COLO668 (cell line): ENCODE measurements at regions not wholly inside any gene's neighbourhood (a gene's known extent, or its start where the extent isn't known, plus 50 kb on each side); places are given as distances from the start of the nearest gene placed in this dataset.
"Not testable (repeated sequence)": the region's sequence is repeated elsewhere in the genome, so short reads cannot be mapped to it uniquely, and the experiment has no call there.

Experiments used
- DNase-seq: peaks from one replicate; lab custom pipeline; 2025; ENCODE audit not compliant: unreplicated experiment; lab: John Stamatoyannopoulos, UW

DNA sequence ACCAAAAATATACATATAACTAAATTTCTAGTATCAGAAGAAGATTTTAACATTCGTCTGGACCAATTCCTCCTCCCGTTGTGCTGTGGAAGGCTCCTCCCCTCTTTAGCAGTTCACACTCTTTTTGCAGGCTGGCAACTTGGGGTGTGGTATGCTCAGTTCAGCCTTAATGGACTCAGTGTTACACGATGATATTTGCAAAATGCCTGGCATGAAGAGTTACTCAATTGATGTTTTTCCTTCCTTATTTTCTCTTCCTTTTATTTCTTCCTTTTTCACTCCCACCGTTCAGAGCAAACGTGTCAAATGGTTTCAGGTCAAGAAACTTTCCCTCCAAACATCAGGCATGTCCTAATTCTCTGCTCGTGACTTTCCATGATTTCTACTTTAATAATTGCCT is 248.3 kb downstream of the PHF14 start:
- DNase-seq: no peak

DNA sequence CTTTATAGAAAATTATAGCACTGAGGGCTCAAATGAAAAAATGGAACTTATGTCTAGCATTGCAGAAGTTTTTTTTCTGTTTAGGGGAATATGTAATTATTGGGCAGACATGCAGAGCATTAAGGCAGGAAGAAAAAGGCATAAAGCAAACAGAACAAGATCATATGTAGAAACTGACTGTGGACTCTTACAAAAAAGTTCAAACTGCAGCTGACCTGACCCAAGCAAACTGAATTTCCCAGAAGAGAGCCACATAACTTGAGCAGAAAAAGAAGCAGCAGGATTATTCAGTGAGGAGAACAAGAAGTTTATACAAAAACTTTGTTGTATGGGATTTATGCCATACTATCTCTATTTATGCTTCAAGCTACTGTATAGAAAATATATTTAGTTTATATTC is 250.9 kb downstream of the PHF14 start:
- no peak for DNase-seq

DNA sequence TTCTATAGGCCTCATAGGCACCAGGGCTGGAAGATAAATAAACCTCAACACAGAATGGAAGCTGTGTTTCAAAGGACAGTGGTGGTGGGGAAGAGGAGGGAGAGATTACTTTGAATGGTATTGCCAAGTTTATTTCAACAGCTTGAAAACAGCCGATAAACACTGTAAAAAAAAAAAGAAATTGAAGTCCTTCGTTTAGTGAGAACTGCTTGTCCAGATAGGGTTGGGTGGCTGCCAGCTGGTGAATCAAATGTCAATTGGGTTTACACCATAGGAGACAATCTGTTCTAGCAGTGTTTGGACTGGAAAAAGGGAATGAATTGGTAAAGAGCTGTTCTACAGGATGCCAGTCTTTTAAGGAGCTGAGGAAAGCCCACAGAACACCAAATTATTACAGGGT is 254.8 kb downstream of the PHF14 start:
- DNase-seq: no peak

DNA sequence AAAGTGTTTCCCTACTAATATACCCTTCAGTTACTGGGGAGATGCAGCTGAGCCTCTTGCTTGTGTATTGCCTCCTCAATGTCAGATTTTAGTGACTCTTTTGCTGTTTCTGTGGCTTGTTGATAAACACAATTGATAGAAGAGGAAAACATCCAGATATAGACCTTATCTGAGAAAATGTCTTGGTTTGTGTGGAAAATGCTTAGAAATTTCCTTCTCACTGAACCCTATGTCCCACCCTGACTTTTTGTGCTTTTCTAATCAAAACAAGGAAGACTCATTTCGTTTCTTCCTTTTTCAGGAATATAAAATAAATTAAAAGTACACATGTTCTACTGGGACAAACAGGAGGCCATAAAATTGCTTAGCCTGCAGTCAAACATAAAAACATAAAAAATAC is 257.5 kb downstream of the PHF14 start:
- no peak for DNase-seq

DNA sequence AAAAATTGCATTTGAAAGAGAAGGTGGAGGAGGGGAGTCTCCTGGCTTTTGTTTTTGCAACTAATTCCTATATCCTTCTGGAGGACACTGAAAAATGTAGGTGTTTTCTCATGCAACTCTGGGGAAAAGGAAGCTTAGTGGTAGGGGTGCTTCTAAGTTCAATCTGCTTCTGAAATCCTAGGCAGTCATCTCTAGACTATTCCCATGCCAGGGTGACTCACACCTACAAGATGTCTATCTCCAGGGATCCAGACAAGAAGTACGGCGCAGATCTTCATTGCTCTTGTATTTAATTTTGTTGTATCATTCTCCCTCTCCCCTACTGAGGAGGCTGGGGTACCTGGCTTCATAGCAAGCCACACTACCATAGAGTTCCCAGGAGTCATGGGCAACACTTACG is 258.8 kb downstream of the PHF14 start:
- DNase-seq: no peak

DNA sequence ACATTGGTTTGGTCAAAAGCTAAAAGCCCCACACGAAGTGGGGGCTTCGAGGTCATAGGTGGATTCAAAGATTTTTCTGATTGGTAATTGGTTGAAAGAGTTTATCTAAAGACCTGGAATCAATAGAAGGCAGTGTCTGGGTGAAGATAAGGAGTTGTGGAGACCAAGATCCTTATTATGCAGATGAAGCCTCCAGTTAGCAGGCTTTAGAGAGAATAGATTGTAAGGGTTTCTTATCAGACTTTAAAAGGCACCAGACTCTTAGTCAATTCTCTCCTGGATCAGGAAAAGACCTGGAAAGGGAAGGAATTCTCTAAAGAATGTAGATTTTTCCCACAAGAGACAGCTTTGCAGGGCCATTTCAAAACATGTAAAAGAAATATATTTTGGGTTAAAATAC is 260.2 kb downstream of the PHF14 start:
- no peak for DNase-seq

GRCh38 chr7:11235491-11235890 is 261.8 kb downstream of the PHF14 start:
- DNase-seq: no peak

DNA sequence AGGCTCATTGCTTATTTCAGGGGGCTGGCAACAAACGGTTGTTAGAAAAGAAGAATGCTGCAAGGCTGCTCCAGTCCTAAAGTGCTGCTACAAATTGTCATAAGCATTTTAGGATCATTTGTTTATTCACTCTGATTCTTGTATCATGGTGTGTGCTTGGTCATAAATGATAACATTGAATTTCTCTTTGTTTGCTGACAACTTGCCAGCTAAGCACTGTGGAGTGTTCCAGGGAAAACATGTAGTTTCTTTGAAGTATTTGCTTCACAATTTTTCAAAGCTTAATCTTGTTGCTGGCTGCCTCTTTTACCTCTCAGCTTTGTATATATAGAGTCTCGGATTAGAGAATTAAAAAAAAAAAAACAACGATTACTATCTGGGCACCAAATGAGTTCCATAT is 263.0 kb downstream of the PHF14 start:
- no peak for DNase-seq

- DNase-seq: peak; percentile 16
Measured at GRCh38 chr7:11237742-11238141, 264.1 kb downstream of the PHF14 start.

DNA sequence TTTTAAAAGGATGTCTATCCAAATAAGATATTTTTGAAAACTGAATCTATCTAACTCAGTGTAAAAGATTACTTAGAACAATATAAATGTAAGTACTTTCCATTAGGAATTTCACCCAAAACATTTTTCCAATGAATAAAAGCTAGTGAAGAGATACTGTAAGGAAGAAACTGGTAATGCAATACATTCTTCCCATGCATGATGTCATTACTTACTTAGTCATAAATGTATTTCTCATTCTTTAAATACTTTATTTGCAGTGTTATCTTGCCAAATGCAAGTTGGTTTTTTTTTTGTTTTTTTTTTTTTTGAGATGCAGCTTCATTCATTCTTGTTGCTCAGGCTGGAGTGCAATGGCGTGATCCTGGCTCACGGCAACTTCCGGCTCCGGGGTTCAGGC is 265.6 kb downstream of the PHF14 start:
- no peak for DNase-seq

DNA sequence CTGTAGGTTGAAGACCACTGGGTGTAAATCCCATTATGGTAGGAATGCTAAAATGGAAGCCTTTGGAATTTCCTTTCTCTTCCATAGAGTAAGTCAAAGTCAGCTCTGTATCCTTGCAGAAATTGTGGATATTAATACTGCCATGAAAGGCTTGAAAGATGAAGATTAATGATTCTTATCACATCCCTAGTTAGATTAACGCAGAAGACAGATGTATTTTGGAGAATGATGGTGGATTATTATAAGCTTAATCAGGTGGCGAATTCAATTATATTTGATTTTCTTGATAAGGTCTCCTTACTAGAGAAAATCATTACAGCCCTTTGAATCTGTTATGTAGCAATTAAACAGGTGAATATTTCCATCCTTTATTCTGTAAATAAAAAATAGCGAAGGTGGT is 270.1 kb downstream of the PHF14 start:
- DNase-seq: no peak

GRCh38 chr7:11244149-11244548 is 270.5 kb downstream of the PHF14 start:
- DNase-seq: no peak

- no peak for DNase-seq
Measured at GRCh38 chr7:11247545-11247944, 273.9 kb downstream of the PHF14 start.

DNA sequence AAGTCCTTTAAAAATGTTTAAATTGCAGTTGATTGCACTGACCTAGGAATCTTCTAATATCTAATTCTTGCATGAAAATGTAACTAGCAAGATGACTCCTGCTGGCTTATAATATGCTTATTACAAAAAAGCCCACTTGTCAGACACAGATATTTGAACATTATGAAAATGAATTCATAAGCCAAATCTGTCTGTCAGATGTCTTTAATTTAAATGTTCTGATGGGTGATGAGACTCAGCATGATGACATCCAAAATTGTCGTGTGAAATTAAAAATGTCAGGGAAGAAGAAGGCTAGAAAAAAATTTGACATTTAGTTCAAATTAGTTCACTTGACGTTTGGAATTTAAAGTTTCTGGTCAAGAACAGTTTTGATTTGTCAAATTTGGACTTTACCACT is 277.8 kb downstream of the PHF14 start:
- DNase-seq: no peak

DNA sequence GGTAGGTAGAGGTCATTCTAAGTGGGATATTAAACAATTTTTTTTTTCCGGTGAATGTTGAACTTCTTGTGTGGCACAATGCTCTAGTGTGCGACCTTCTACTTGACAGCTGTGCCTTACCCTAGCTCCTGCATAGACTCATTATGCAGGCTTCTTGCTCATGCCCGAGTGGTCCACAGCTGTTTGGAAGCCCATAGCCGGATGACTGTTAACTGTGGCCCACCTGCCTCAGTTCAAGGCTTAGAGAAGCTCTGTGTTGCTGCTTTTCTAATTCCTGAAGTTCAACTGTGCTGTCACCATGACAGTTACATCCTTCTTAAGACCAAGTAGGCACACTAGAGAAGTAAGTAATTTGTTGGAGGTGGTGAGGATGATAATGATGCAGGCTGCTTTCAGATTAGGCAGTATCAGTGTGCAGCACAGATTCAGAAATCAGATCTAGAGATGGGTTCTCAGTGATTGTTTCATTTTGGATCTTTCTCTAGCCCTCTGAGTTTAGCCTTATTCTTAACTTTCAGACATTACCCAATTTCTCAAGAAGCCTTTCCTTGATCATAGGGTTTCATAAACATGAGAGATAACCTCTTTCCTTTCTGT is 278.4 kb downstream of the PHF14 start:
- DNase-seq: no peak

GRCh38 chr7:11252705-11253272 is 279.1 kb downstream of the PHF14 start:
- DNase-seq: no peak

GRCh38 chr7:11256501-11256900 is 282.8 kb downstream of the PHF14 start:
- DNase-seq: no peak

DNA sequence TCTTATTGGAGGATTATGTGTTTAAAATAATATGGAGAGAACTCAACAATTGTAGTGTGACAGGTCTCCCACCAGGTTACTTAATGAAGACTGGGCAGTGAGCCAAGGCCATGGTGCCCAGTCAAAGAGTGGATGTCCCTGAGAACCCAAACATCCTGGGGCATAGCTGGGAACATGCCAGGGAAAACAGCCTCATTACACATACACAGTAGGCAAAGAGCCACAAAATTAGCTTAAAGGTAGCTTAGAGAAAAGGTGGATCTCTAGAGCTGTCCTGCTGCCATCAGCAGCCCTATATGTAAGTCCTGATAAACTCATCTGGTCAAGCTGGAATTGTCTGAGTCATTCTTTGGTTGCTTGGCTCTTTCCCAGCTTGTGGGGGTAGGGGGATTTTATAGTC is 287.8 kb downstream of the PHF14 start:
- peak; percentile 71 for DNase-seq

DNA sequence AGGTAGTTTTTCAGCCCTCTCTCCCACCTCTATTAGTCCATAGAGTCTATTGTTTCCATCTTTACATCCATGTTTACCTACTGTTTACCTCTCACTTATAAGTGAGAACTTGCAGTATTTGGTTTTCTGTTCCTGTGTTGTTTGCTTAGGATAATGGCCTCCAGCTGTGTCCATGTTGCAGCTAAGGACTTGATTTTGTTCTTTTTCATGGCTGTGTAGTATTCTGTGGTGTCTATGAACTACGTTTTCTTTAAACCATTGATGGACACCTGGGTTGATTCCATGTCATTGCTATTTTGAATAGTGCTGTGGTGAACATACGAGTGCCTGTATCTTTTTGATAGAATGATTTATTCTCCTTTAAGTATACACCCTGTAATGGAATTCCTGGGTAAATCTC is 292.4 kb downstream of the PHF14 start:
- no peak for DNase-seq

- no peak for DNase-seq
Measured at GRCh38 chr7:11272352-11272751, 298.7 kb downstream of the PHF14 start.

DNA sequence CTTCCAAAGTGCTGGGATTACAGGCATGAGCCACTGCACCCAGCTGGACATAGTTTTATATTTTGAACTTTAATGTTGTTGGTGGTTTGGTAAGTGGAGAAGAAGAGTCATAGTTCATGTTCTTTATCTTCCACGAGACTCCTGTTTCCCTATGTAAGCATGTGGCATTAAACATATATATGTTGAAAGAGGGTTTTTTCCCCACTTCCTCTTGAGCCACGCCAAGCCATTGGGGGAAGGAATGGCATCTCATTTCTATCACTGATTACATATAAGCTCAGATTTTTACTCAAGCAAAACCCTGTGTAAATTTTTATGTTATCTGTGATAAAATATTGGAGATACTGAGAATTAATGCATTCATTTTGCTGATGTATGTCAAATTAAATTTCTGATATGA is 300.4 kb downstream of the PHF14 start:
- no peak for DNase-seq

- DNase-seq: no peak
Measured at GRCh38 chr7:11281953-11282352, 308.3 kb downstream of the PHF14 start.

- DNase-seq: not testable (repeated sequence)
Measured at GRCh38 chr7:11283584-11283983, 309.9 kb downstream of the PHF14 start.
